ENCODE measurements at regions not wholly inside any gene's neighbourhood (a gene's known extent, or its start where the extent isn't known, plus 50 kb on each side); places are given as distances from the start of the nearest gene placed in this dataset.

GRCh38 chr11:116364348-116364747, 408.4 kb downstream of the BUD13 start:
- TF ChIP-seq CTCF (IDR thresholded peaks at IDR 0.05) (no peak), EZH2phosphoT487 (IDR thresholded peaks at IDR 0.05) (no peak)
